ENCODE measurements at regions not wholly inside any gene's neighbourhood (a gene's known extent, or its start where the extent isn't known, plus 50 kb on each side); places are given as distances from the start of the nearest gene placed in this dataset.
"Not testable (repeated sequence)": the region's sequence is repeated elsewhere in the genome, so short reads cannot be mapped to it uniquely, and the experiment has no call there.

- peak; percentile 24 for DNase-seq
Observed at GRCh38 chr11:71723991-71724390, 109.0 kb upstream of the DEFB108B start.

GRCh38 chr11:71730748-71731147 lies 102.3 kb upstream of the DEFB108B start:
- DNase-seq = not testable (repeated sequence)

- DNase-seq = not testable (repeated sequence)
Observed at GRCh38 chr11:71734368-71734767, 98.6 kb upstream of the DEFB108B start.

- DNase-seq = not testable (repeated sequence)
Observed at GRCh38 chr11:71738317-71738716, 94.7 kb upstream of the DEFB108B start.

- DNase-seq = not testable (repeated sequence)
Observed at GRCh38 chr11:71743385-71743784, 89.6 kb upstream of the DEFB108B start.

GRCh38 chr11:71745656-71746055 lies 87.3 kb upstream of the DEFB108B start:
- DNase-seq = not testable (repeated sequence)

- not testable (repeated sequence) for DNase-seq
Observed at GRCh38 chr11:71746263-71746662, 86.7 kb upstream of the DEFB108B start.

- DNase-seq = not testable (repeated sequence)
Observed at GRCh38 chr11:71748965-71749620, 83.9 kb upstream of the DEFB108B start.

- not testable (repeated sequence) for DNase-seq
Observed at GRCh38 chr11:71750908-71751307, 82.1 kb upstream of the DEFB108B start.

GRCh38 chr11:71764695-71765491 lies 68.1 kb upstream of the DEFB108B start:
- not testable (repeated sequence) for DNase-seq

- DNase-seq = not testable (repeated sequence)
Observed at GRCh38 chr11:71767016-71767415, 66.0 kb upstream of the DEFB108B start.

GRCh38 chr11:71772193-71772592 lies 60.8 kb upstream of the DEFB108B start:
- not testable (repeated sequence) for DNase-seq

- no peak for DNase-seq
Observed at GRCh38 chr11:71774603-71775222, 58.3 kb upstream of the DEFB108B start.

GRCh38 chr11:71780116-71780515 lies 52.9 kb upstream of the DEFB108B start:
- DNase-seq = not testable (repeated sequence)

- not testable (repeated sequence) for DNase-seq
Observed at GRCh38 chr11:71780771-71781170, 52.2 kb upstream of the DEFB108B start.

GRCh38 chr11:71781491-71781890 lies 51.5 kb upstream of the DEFB108B start:
- DNase-seq = not testable (repeated sequence)

- not testable (repeated sequence) for DNase-seq
Observed at GRCh38 chr11:71782229-71782861, 50.7 kb upstream of the DEFB108B start.

- not testable (repeated sequence) for DNase-seq
Observed at GRCh38 chr11:71783191-71783590, 49.8 kb upstream of the DEFB108B start.
